ENCODE measurements at regions not wholly inside any gene's neighbourhood (a gene's known extent, or its start where the extent isn't known, plus 50 kb on each side); places are given as distances from the start of the nearest gene placed in this dataset.

GRCh38 chr9:87211669-87212068 is 264.4 kb upstream of the GAS1 start:
- FAIRE-seq: no peak

GRCh38 chr9:87212605-87213021 is 265.3 kb upstream of the GAS1 start:
- no peak for FAIRE-seq

GRCh38 chr9:87213948-87214347 is 266.6 kb upstream of the GAS1 start:
- FAIRE-seq: no peak

- FAIRE-seq: no peak
These were observed 267.7 kb upstream of the GAS1 start for GRCh38 chr9:87214991-87215390.

GRCh38 chr9:87216036-87216435 is 268.7 kb upstream of the GAS1 start:
- no peak for FAIRE-seq

- no peak for FAIRE-seq
These were observed 269.7 kb upstream of the GAS1 start for GRCh38 chr9:87216897-87217455.

GRCh38 chr9:87223392-87224246 is 274.0 kb upstream of the DAPK1 start:
- no peak for FAIRE-seq

- no peak for FAIRE-seq
These were observed 270.8 kb upstream of the DAPK1 start for GRCh38 chr9:87226896-87227295.

GRCh38 chr9:87227456-87227855 is 270.2 kb upstream of the DAPK1 start:
- no peak for FAIRE-seq

GRCh38 chr9:87229108-87229507 is 268.6 kb upstream of the DAPK1 start:
- no peak for FAIRE-seq

- FAIRE-seq: no peak
These were observed 264.2 kb upstream of the DAPK1 start for GRCh38 chr9:87233431-87233830.

GRCh38 chr9:87233899-87234455 is 263.7 kb upstream of the DAPK1 start:
- no peak for FAIRE-seq

- no peak for FAIRE-seq
These were observed 262.8 kb upstream of the DAPK1 start for GRCh38 chr9:87234854-87235253.

- FAIRE-seq: no peak
These were observed 261.1 kb upstream of the DAPK1 start for GRCh38 chr9:87236546-87236945.

GRCh38 chr9:87237336-87237735 is 260.3 kb upstream of the DAPK1 start:
- FAIRE-seq: no peak

GRCh38 chr9:87238545-87238944 is 259.1 kb upstream of the DAPK1 start:
- no peak for FAIRE-seq

- no peak for FAIRE-seq
These were observed 258.4 kb upstream of the DAPK1 start for GRCh38 chr9:87239312-87239711.

- no peak for FAIRE-seq
These were observed 254.1 kb upstream of the DAPK1 start for GRCh38 chr9:87243602-87244001.

- FAIRE-seq: no peak
These were observed 252.4 kb upstream of the DAPK1 start for GRCh38 chr9:87245271-87245670.

- FAIRE-seq: no peak
These were observed 250.6 kb upstream of the DAPK1 start for GRCh38 chr9:87247097-87247496.

GRCh38 chr9:87249029-87249428 is 248.6 kb upstream of the DAPK1 start:
- no peak for FAIRE-seq

- FAIRE-seq: no peak
These were observed 247.5 kb upstream of the DAPK1 start for GRCh38 chr9:87250205-87250604.

GRCh38 chr9:87255431-87256155 is 242.1 kb upstream of the DAPK1 start:
- FAIRE-seq: no peak

- no peak for FAIRE-seq
These were observed 240.7 kb upstream of the DAPK1 start for GRCh38 chr9:87256973-87257372.

Data from A204.1 (cell line).